Neural cell (in vitro differentiated cells): ENCODE measurements at regions not wholly inside any gene's neighbourhood (a gene's known extent, or its start where the extent isn't known, plus 50 kb on each side); places are given as distances from the start of the nearest gene placed in this dataset.

ENCODE experiments used
- H2AFZ ChIP-seq: fragments of 200-600, 300-800 bp; sonication (generic), shearing (Covaris generic); 2 replicates; pipeline ENCODE4 v1.6.0; 2014; ENCODE audit warnings: low read depth, mild to moderate bottlenecking, antibody characterized with exemption, low read length, moderate library complexity
- H3F3A ChIP-seq: fragments of 200-600 bp; shearing (Covaris generic); 2 replicates; pipeline ENCODE4 v1.6.1; 2016; ENCODE audit warnings: mild to moderate bottlenecking, moderate library complexity, mixed read lengths, antibody characterized with exemption, low read length; ENCODE audit not compliant: insufficient read depth, poor library complexity, severe bottlenecking
- H3K27ac ChIP-seq: fragments of 200-600, 300-800 bp; sonication (generic), shearing (Covaris generic); 2 replicates; pipeline ENCODE4 v1.5.1; 2014; ENCODE audit warnings: mild to moderate bottlenecking, low read length, moderate library complexity
- H3K27me3 ChIP-seq: fragments of 300-800, 200-600 bp; sonication (generic), shearing (Covaris generic); 2 replicates; pipeline ENCODE4 v1.6.0; 2014; ENCODE audit warnings: mild to moderate bottlenecking, low read depth, low read length, moderate library complexity; ENCODE audit not compliant: insufficient read depth
- H3K36me3 ChIP-seq: fragments of 300-800, 200-600 bp; sonication (generic), shearing (Covaris generic); 2 replicates; pipeline ENCODE4 v1.5.1; 2014; ENCODE audit warnings: mild to moderate bottlenecking, antibody characterized with exemption, low read length, moderate library complexity; ENCODE audit not compliant: insufficient read depth
- H3K4me2 ChIP-seq: fragments of 300-800, 200-600 bp; sonication (generic), shearing (Covaris generic); 2 replicates; pipeline ENCODE4 v1.6.0; 2014; ENCODE audit warnings: mild to moderate bottlenecking, low read length
- H3K4me3 ChIP-seq: fragments of 300-800, 200-600 bp; sonication (generic), shearing (Covaris generic); 2 replicates; pipeline ENCODE4 v1.5.1; 2014; ENCODE audit warnings: mild to moderate bottlenecking, low read length, moderate library complexity
- H3K79me2 ChIP-seq: fragments of 200-600 bp; shearing (Covaris generic); replicated peaks from 2 replicates; pipeline ENCODE4 v1.6.0; 2014; ENCODE audit warnings: mild to moderate bottlenecking, low read length, moderate library complexity; ENCODE audit not compliant: insufficient read depth
- H3K9ac ChIP-seq: fragments of 300-800, 200-600 bp; sonication (generic), shearing (Covaris generic); 2 replicates; pipeline ENCODE4 v1.6.1; 2016; ENCODE audit warnings: mild to moderate bottlenecking, low read length, mixed read lengths
- H3K9me2 ChIP-seq: fragments of 200-600 bp; shearing (Covaris generic); 2 replicates; pipeline ENCODE4 v1.6.1; 2016; ENCODE audit warnings: mild to moderate bottlenecking, low read length, mixed read lengths; ENCODE audit not compliant: insufficient read depth
- H3K9me3 ChIP-seq: fragments of 200-600, 300-800 bp; sonication (generic), shearing (Covaris generic); 2 replicates; pipeline ENCODE4 v1.6.1; 2016; ENCODE audit warnings: mild to moderate bottlenecking, mixed run types, low read length, moderate library complexity, mixed read lengths
- H4K20me1 ChIP-seq: fragments of 200-600 bp; shearing (Covaris generic); 2 replicates; pipeline ENCODE4 v1.6.1; 2016; ENCODE audit warnings: mild to moderate bottlenecking, mixed run types; ENCODE audit not compliant: insufficient read depth
- EP300 ChIP-seq: fragments of 450-650 bp; conservative IDR thresholded peaks from 2 replicates; pipeline ENCODE4 v1.6.1; 2014; ENCODE audit warnings: antibody characterized with exemption, mild to moderate bottlenecking, moderate library complexity; ENCODE audit not compliant: poor library complexity, severe bottlenecking
- EZH2 ChIP-seq: fragments of 200-600, 300-800 bp; shearing (Covaris generic), sonication (generic); IDR thresholded peaks from 2 replicates; pipeline ENCODE4 v1.6.1; 2014; ENCODE audit warnings: antibody characterized with exemption, low read length, borderline replicate concordance, mild to moderate bottlenecking; ENCODE audit not compliant: insufficient read depth, poor library complexity, severe bottlenecking
- MXI1 ChIP-seq: fragments of 450-650 bp; conservative IDR thresholded peaks from 2 replicates; pipeline ENCODE4 v1.6.1; 2014; ENCODE audit warnings: antibody characterized with exemption, mild to moderate bottlenecking; ENCODE audit not compliant: poor library complexity, severe bottlenecking
- POLR2AphosphoS5 ChIP-seq: IDR thresholded peaks from 2 replicates; pipeline ENCODE4 v1.6.1; 2012
- RAD21 ChIP-seq: fragments of 450-650 bp; conservative IDR thresholded peaks from 2 replicates; pipeline ENCODE4 v1.6.1; 2014; ENCODE audit warnings: antibody characterized with exemption, mild to moderate bottlenecking, moderate library complexity
- REST ChIP-seq: IDR thresholded peaks from 2 replicates; pipeline ENCODE4 v1.6.1; 2012; ENCODE audit warnings: borderline replicate concordance
- SMC3 ChIP-seq: fragments of 450-650 bp; conservative IDR thresholded peaks from 2 replicates; pipeline ENCODE4 v1.6.1; 2014; ENCODE audit warnings: antibody characterized with exemption, mild to moderate bottlenecking, moderate library complexity; ENCODE audit not compliant: poor library complexity
- TAF1 ChIP-seq: IDR thresholded peaks from 2 replicates; pipeline ENCODE4 v1.6.1; 2012; ENCODE audit warnings: low read depth
- TF ChIP-seq, protein P1 (sequence below): fragments of 450-650 bp; IDR thresholded peaks from 2 replicates; pipeline ENCODE4 v1.5.1; 2014; ENCODE audit warnings: antibody characterized with exemption, mild to moderate bottlenecking, moderate library complexity; ENCODE audit not compliant: poor library complexity, severe bottlenecking

GRCh38 chr5:110852053-110852452 lies 113.2 kb downstream of the SLC25A46 start:
- Histone ChIP-seq H3K9ac (no peak overlapping the region), H3F3A (no peaks in the 10 kb centered on the region), H3K4me3 (no peak overlapping the region), H3K27me3 (no peaks in the 10 kb centered on the region), H2AFZ (no peak overlapping the region), H3K79me2 (no peaks in the 10 kb centered on the region), H3K27ac (no peak overlapping the region), H3K4me2 (no peak overlapping the region), H4K20me1 (no peaks in the 10 kb centered on the region), H3K9me2 (no peaks in the 10 kb centered on the region), H3K36me3 (no peaks in the 10 kb centered on the region), H3K9me3 (no peaks in the 10 kb centered on the region)
- TF ChIP-seq RAD21 (no peak), EP300 (no peak), SMC3 (no peak), EZH2 (no peak), MXI1 (no peak), REST (no peak), POLR2AphosphoS5 (no peak), TAF1 (no peak)
- TF ChIP-seq, protein P1, sequence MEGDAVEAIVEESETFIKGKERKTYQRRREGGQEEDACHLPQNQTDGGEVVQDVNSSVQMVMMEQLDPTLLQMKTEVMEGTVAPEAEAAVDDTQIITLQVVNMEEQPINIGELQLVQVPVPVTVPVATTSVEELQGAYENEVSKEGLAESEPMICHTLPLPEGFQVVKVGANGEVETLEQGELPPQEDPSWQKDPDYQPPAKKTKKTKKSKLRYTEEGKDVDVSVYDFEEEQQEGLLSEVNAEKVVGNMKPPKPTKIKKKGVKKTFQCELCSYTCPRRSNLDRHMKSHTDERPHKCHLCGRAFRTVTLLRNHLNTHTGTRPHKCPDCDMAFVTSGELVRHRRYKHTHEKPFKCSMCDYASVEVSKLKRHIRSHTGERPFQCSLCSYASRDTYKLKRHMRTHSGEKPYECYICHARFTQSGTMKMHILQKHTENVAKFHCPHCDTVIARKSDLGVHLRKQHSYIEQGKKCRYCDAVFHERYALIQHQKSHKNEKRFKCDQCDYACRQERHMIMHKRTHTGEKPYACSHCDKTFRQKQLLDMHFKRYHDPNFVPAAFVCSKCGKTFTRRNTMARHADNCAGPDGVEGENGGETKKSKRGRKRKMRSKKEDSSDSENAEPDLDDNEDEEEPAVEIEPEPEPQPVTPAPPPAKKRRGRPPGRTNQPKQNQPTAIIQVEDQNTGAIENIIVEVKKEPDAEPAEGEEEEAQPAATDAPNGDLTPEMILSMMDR: no peak

GRCh38 chr5:110852541-110852940 lies 113.7 kb downstream of the SLC25A46 start:
- H3K79me2 ChIP-seq: no peaks in the 10 kb centered on the region
- H3K4me2 ChIP-seq: no peak overlapping the region
- H3F3A ChIP-seq: no peaks in the 10 kb centered on the region
- H3K4me3 ChIP-seq: no peak overlapping the region
- no peaks in the 10 kb centered on the region for H3K36me3 ChIP-seq
- no peak for TF ChIP-seq POLR2AphosphoS5
- TF ChIP-seq SMC3: no peak
- TF ChIP-seq, protein P1: no peak
- TF ChIP-seq MXI1: no peak
- TF ChIP-seq REST: no peak
- no peak for TF ChIP-seq RAD21
- no peak for TF ChIP-seq EZH2
- TF ChIP-seq EP300: no peak
- no peak for TF ChIP-seq TAF1
- no peak overlapping the region for H3K9ac ChIP-seq
- H3K9me3 ChIP-seq: no peaks in the 10 kb centered on the region
- H4K20me1 ChIP-seq: no peaks in the 10 kb centered on the region
- no peak overlapping the region for H2AFZ ChIP-seq
- H3K27ac ChIP-seq: no peak overlapping the region
- no peaks in the 10 kb centered on the region for H3K9me2 ChIP-seq
- no peaks in the 10 kb centered on the region for H3K27me3 ChIP-seq
